ENCODE measurements at regions not wholly inside any gene's neighbourhood (a gene's known extent, or its start where the extent isn't known, plus 50 kb on each side); places are given as distances from the start of the nearest gene placed in this dataset.

GRCh38 chr10:70984986-70985722 is 96.8 kb upstream of the PCBD1 start:
- TF ChIP-seq TAF1 (IDR thresholded peaks at IDR 0.05; ENCODE audit: borderline replicate concordance, insufficient read depth, low read length) (no peak), FOXP2 (optimal IDR thresholded peaks at IDR 0.05; ENCODE audit: borderline replicate concordance, extremely low read depth, extremely low read length, insufficient read depth) (no peak), POLR2AphosphoS5 (IDR thresholded peaks at IDR 0.05; ENCODE audit: low read depth, low read length) (no peak), SIN3A (IDR thresholded peaks at IDR 0.05; ENCODE audit: borderline replicate concordance, insufficient read depth, low read length) (no peak), REST (IDR thresholded peaks at IDR 0.05; ENCODE audit: insufficient read depth in 1 of 2, low read depth in 2 of 2, low read length in 2 of 2) (no peak)

- no peak for TF ChIP-seq POLR2AphosphoS5 (IDR thresholded peaks at IDR 0.05; ENCODE audit: low read depth, low read length)
- no peak for TF ChIP-seq TAF1 (IDR thresholded peaks at IDR 0.05; ENCODE audit: borderline replicate concordance, insufficient read depth, low read length)
- no peak for TF ChIP-seq REST (IDR thresholded peaks at IDR 0.05; ENCODE audit: insufficient read depth in 1 of 2, low read depth in 2 of 2, low read length in 2 of 2)
- no peak for TF ChIP-seq FOXP2 (optimal IDR thresholded peaks at IDR 0.05; ENCODE audit: borderline replicate concordance, extremely low read depth, extremely low read length, insufficient read depth)
- no peak for TF ChIP-seq SIN3A (IDR thresholded peaks at IDR 0.05; ENCODE audit: borderline replicate concordance, insufficient read depth, low read length)
Measured at GRCh38 chr10:70985824-70986622, 97.7 kb upstream of the PCBD1 start.

- no peak for TF ChIP-seq FOXP2 (optimal IDR thresholded peaks at IDR 0.05; ENCODE audit: borderline replicate concordance, extremely low read depth, extremely low read length, insufficient read depth)
- no peak for TF ChIP-seq TAF1 (IDR thresholded peaks at IDR 0.05; ENCODE audit: borderline replicate concordance, insufficient read depth, low read length)
- no peak for TF ChIP-seq POLR2AphosphoS5 (IDR thresholded peaks at IDR 0.05; ENCODE audit: low read depth, low read length)
- TF ChIP-seq SIN3A (IDR thresholded peaks at IDR 0.05; ENCODE audit: borderline replicate concordance, insufficient read depth, low read length): no peak
- no peak for TF ChIP-seq REST (IDR thresholded peaks at IDR 0.05; ENCODE audit: insufficient read depth in 1 of 2, low read depth in 2 of 2, low read length in 2 of 2)
Measured at GRCh38 chr10:70986623-70986950, 98.2 kb upstream of the PCBD1 start.

- TF ChIP-seq TAF1 (IDR thresholded peaks at IDR 0.05; ENCODE audit: borderline replicate concordance, insufficient read depth, low read length): no peak
- TF ChIP-seq POLR2AphosphoS5 (IDR thresholded peaks at IDR 0.05; ENCODE audit: low read depth, low read length): no peak
- no peak for TF ChIP-seq FOXP2 (optimal IDR thresholded peaks at IDR 0.05; ENCODE audit: borderline replicate concordance, extremely low read depth, extremely low read length, insufficient read depth)
- no peak for TF ChIP-seq SIN3A (IDR thresholded peaks at IDR 0.05; ENCODE audit: borderline replicate concordance, insufficient read depth, low read length)
- TF ChIP-seq REST (IDR thresholded peaks at IDR 0.05; ENCODE audit: insufficient read depth in 1 of 2, low read depth in 2 of 2, low read length in 2 of 2): no peak
Measured at GRCh38 chr10:70987396-70988130, 99.2 kb upstream of the PCBD1 start.

Data from PFSK-1 (cell line).